ENCODE measurements at regions not wholly inside any gene's neighbourhood (a gene's known extent, or its start where the extent isn't known, plus 50 kb on each side); places are given as distances from the start of the nearest gene placed in this dataset.
"Not testable (repeated sequence)": the region's sequence is repeated elsewhere in the genome, so short reads cannot be mapped to it uniquely, and the experiment has no call there.

- no peak for TF ChIP-seq CHD2 (IDR thresholded peaks at IDR 0.05; ENCODE audit: low read length)
- TF ChIP-seq JUND (IDR thresholded peaks at IDR 0.05; ENCODE audit: low read length) = no peak
- no peak for TF ChIP-seq TAF1 (IDR thresholded peaks at IDR 0.05; ENCODE audit: low read depth, low read length)
- TF ChIP-seq JUN (IDR thresholded peaks at IDR 0.05; ENCODE audit: low read depth, low read length) = no peak
- TF ChIP-seq BACH1 (IDR thresholded peaks at IDR 0.05; ENCODE audit: low read length) = no peak
- no peak for TF ChIP-seq BRCA1 (IDR thresholded peaks at IDR 0.05; ENCODE audit: low read depth, low read length)
- TF ChIP-seq KDM4A (IDR thresholded peaks at IDR 0.05; ENCODE audit: low read depth, low read length, severe bottlenecking) = no peak
- TF ChIP-seq SAP30 (IDR thresholded peaks at IDR 0.05; ENCODE audit: insufficient read depth, insufficient replicate concordance, low read length) = no peak
- TF ChIP-seq TBP (IDR thresholded peaks at IDR 0.05; ENCODE audit: low read depth, low read length) = no peak
Observed at GRCh38 chr4:82240410-82240809, 133.4 kb downstream of the HNRNPD start (continued).

- H3K36me3 ChIP-seq (ENCODE audit: control insufficient read depth in 2 of 4, insufficient read depth in 4 of 4, low read length in 3 of 4); H3K18ac ChIP-seq (ENCODE audit: extremely low read depth, low read length); H2AFZ ChIP-seq (ENCODE audit: low read length); H3K23me2 ChIP-seq (ENCODE audit: low read depth, low read length); H3K4me2 ChIP-seq (ENCODE audit: insufficient read depth in 1 of 2, low read depth in 2 of 2, low read length in 2 of 2); H3K79me1 ChIP-seq (ENCODE audit: low read depth, low read length); H3K23ac ChIP-seq (ENCODE audit: insufficient read length); H3K4me3 ChIP-seq (ENCODE audit: extremely low read depth in 1 of 4, insufficient read depth in 2 of 4, low read depth in 3 of 4, low read length in 4 of 4); H4K5ac ChIP-seq (ENCODE audit: insufficient read length, low read depth, low read length); H2BK15ac ChIP-seq (ENCODE audit: low read length); H3K4ac ChIP-seq (replicated peaks; ENCODE audit: insufficient read length, low read depth, low read length); H3K4me1 ChIP-seq (replicated peaks in 1 of 4; ENCODE audit: control insufficient read depth in 3 of 4, insufficient read depth in 4 of 4, low read length in 3 of 4); H4K8ac ChIP-seq (ENCODE audit: extremely low read depth, insufficient read depth, low read length); H2BK120ac ChIP-seq (replicated peaks; ENCODE audit: low read depth, low read length); H2BK20ac ChIP-seq (ENCODE audit: low read length); H3K9me3 ChIP-seq (ENCODE audit: insufficient read depth in 2 of 2, low read depth in 1 of 2, low read length in 1 of 2); H3K56ac ChIP-seq (replicated peaks; ENCODE audit: insufficient read length, low read depth, low read length); H3K14ac ChIP-seq (ENCODE audit: insufficient read length); H3K27ac ChIP-seq (ENCODE audit: low read depth, low read length); H2BK5ac ChIP-seq (ENCODE audit: low read depth, low read length); H4K20me1 ChIP-seq (replicated peaks in 1 of 2; ENCODE audit: control insufficient read depth in 1 of 2, insufficient read depth in 2 of 2, low read length in 2 of 2); H3K27me3 ChIP-seq (replicated peaks in 1 of 4; ENCODE audit: control insufficient read depth in 3 of 4, extremely low read depth in 1 of 4, insufficient read depth in 3 of 4, low read length in 3 of 4); FAIRE-seq; H3K79me2 ChIP-seq (ENCODE audit: control insufficient read depth in 1 of 2, insufficient read depth in 2 of 2, low read length in 2 of 2); DNase-seq (ENCODE audit: low read depth in 1 of 2, low spot score in 2 of 2); H3K9ac ChIP-seq (replicated peaks in 1 of 4; ENCODE audit: extremely low read depth in 1 of 4, low read depth in 3 of 4, low read length in 3 of 4); H2AK5ac ChIP-seq (ENCODE audit: low read depth, low read length); H4K91ac ChIP-seq (replicated peaks; ENCODE audit: insufficient read length, low read length); POLR2A ChIA-PET (ENCODE audit: partially characterized antibody); H2BK12ac ChIP-seq (ENCODE audit: low read depth, low read length): not testable (repeated sequence)
- CTCF ChIA-PET (ENCODE audit: partially characterized antibody) = interaction anchor here (0.6 kb wide), 1 partner anchor 843 kb away, joined by 3 read pairs; no protein-coding TSS in a partner anchor
- 94% methylated on average over 1 of the region's 1 CpG; no CpG with 5 or more reads in 1 of the 2 experiments for WGBS, 2 experiments (ENCODE audit: extremely low coverage in 1 of 2, insufficient coverage in 1 of 2, insufficient read length in 1 of 2, insufficient replicate concordance in 2 of 2, low coverage in 1 of 2, low lambda C conversion rate in 2 of 2, missing lambda C conversion rate in 1 of 2)
Observed at GRCh38 chr4:82237142-82237541, 136.6 kb downstream of the HNRNPD start.

Measured in H1 (cell line).